NCI-H128 (cell line): ENCODE measurements at regions not wholly inside any gene's neighbourhood (a gene's known extent, or its start where the extent isn't known, plus 50 kb on each side); places are given as distances from the start of the nearest gene placed in this dataset.
"Not testable (repeated sequence)": the region's sequence is repeated elsewhere in the genome, so short reads cannot be mapped to it uniquely, and the experiment has no call there.

ENCODE experiments used
- DNase-seq: peaks from one replicate; lab custom pipeline; 2025; ENCODE audit not compliant: unreplicated experiment; lab: John Stamatoyannopoulos, UW

DNA sequence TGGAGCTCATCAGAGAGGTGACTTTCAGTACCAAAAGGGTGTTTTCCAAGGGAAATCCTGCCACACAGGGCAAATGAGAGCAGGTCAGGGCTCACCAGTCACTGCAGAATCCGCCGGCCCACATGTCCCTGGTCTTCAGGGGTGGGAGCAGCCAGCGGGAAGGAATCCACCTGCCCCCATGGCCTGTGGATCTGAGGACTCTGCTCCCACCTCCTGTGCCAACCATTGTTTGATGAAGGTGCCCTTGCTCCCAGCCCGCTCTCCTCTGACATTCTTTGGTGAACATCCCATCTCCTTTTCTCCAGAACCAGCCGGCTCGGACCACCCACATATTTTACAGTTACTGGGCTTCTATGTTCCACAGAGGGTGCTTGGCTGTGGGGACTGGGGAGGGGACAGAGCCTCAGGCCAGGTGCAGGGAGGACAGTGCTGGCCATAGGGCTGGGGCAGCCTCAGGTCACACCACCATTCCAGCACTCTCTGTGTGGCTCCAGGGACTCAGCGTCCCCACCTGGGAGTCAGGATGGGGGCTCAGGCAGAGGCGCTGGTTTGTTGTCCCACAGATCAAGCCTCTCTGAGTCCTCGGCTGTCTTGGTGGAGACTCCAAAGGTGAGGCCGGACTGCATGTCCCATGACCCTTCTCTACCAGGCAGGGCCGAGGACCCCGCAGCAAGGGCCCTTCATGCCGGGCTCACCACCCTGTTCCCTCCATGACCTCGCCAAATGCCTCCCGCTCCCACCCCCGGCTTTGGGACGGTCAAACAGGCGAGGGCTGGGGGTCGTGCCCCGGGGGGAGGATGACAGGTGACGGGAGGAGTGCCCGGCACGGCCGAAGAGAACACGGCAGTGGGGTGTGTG, 183.2 kb upstream of the ZNF469 start:
- DNase-seq = not testable (repeated sequence)

DNA sequence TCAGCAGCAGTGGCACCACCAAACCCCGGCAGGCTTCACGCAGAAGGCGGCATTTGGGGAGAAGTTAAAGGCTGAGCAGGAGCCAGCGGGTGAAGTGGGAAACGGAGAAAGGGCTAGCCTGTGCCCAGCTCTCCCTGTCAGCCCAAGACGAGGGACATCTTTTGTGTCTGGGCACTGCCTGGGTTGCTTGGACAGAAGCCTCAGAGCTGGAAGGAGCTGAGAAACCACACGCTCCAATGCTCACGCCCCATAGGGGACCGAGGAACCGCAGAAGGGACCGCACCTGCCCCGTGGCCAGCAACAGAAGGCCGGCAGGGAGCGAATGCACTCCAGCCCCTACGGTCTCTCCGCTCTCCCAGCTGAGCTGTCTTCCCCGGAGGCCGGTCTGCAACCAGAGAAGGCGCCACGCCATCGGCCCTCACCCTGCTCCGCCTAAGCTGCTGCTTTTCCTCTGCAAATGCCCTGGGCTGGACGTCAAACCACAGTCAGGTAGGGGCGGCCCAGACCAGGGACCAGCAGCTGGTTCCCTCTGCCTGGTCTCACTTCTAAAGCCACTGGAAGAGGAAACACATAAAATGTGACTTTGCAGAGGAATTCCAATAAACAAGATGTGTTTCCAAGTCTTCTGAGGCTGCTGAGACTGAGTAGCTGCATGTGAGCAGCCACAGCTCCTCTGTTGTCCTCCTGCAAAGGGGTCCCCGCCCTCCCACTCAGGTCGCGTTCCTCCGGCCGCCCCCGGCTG, 182.4 kb upstream of the ZNF469 start:
- DNase-seq = not testable (repeated sequence)

DNA sequence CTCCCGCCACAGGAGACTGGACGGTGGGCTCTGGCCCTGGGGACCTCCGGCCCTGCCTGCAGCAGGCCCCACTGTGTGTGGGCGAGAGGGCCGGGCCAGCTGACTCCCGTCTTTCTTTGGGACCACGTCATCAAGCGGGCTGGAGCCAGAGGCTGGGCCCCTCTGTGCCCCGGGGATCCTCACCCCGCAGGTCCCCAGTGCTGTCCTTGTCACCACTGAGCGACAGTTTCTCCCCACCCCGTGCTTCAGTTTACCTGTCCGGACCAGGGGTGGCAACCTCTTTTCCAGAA, 181.9 kb upstream of the ZNF469 start:
- DNase-seq = no peak

GRCh38 chr16:88201611-88202010, 181.1 kb upstream of the ZNF469 start:
- not testable (repeated sequence) for DNase-seq

DNA sequence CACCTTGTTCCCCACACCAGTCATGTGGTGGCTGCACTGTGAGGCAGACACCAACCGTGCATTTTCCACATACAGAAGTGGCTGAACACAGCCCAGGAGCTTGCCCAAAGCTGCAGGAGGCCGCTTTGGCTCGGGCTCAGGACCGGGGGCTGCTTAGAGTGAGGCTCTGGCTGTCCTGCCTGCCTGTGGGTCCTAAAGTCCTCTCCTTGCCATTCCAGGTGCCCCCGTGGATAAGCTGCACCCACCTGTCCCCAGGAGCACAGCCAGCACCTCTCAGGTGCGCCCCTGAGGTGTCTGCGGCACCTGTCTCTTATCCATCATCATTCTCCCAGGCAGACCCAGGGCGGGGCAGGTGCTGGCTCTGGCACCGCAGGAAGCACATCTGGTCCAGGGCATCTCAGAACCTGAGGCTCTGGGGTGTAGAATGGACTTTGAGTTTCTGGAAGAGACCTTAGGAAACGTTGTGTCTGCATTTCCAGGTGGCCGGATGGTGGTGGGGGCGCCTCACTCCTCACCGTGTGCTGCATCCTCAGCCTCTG, 180.5 kb upstream of the ZNF469 start:
- no peak for DNase-seq

- DNase-seq = not testable (repeated sequence)
Observed at GRCh38 chr16:88202856-88203681, 179.7 kb upstream of the ZNF469 start.

GRCh38 chr16:88204131-88205110, 178.3 kb upstream of the ZNF469 start:
- not testable (repeated sequence) for DNase-seq

- DNase-seq = not testable (repeated sequence)
Observed at GRCh38 chr16:88205482-88205881, 177.3 kb upstream of the ZNF469 start.

GRCh38 chr16:88206006-88206405, 176.8 kb upstream of the ZNF469 start:
- DNase-seq = not testable (repeated sequence)

- DNase-seq = not testable (repeated sequence)
Observed at GRCh38 chr16:88206516-88206915, 176.2 kb upstream of the ZNF469 start.

GRCh38 chr16:88208112-88208511, 174.6 kb upstream of the ZNF469 start:
- no peak for DNase-seq

DNA sequence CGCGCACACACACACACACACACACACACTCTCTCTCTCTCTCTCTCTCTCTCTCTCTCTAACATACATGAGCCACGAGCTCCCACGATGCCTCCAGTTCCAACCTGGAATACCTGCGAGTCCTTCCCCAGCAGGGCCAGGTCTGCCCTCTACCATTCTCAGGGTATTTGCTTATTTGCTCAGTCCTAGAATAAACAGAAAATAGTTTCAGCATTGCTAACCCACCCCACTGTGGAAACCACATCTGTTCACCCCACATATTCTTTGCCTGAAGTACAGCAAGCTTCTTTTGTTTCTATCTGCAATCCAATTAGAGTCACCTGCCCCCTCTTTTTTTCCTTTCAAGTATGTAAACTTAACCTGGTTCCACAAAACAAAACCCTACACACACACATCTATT, 174.0 kb upstream of the ZNF469 start:
- not testable (repeated sequence) for DNase-seq

DNA sequence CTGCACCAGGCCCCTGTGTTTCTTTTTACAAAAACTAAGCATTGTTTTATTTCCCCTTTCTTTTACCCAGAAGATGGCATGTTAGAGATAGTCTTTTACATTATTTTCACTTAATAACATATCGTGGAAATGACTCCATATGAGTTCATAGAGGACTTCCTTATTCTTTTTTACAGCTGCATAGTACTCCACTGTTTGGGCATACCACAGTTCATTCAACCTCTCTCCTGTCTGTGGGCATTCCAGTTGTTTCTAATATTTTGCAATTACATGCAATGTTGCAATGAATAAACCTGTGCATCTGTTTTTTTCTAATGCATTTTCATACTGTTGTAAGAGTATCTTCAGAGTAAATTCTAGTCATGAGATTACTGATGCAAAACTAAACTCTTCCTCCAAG, 173.2 kb upstream of the ZNF469 start:
- not testable (repeated sequence) for DNase-seq

GRCh38 chr16:88213937-88214336, 168.8 kb upstream of the ZNF469 start:
- DNase-seq = not testable (repeated sequence)

DNA sequence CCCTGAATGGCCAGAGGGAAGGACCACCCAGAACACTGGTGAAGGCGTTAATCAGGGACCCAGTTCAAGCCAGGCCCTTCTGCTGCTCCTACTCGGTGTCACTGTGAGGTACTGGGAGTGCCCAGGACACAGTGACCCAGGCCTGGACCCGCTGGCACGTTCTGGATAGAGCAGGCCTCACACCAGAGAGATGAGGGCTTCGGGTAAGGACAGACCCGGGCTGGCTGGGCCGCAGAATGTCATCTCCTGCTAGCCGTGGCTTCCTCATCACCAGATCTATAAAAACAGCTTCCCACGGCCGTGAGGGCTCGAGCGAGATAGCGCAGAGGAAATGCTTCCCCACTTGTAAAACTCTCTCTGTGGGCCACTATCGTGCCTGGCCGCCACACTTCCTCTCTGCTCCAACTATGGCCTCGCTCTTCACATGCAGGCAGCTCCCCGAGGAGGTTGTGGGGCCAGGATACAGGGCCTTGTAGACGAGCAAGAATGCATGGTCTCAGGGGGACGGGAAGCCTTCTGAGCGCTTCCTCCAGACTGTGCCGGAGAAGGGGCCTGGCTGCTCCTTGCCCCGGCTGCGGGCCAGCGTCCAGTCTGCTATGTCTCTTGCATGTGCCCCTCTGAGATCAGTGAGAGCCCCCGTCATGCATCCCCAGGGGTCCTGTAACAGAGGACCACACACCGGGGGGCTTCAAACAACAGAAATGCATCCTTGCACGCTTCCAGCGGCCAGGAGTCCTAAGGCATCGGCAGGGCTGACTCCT, 161.6 kb upstream of the ZNF469 start:
- DNase-seq = not testable (repeated sequence)

GRCh38 chr16:88223696-88224095, 159.1 kb upstream of the ZNF469 start:
- DNase-seq = not testable (repeated sequence)

DNA sequence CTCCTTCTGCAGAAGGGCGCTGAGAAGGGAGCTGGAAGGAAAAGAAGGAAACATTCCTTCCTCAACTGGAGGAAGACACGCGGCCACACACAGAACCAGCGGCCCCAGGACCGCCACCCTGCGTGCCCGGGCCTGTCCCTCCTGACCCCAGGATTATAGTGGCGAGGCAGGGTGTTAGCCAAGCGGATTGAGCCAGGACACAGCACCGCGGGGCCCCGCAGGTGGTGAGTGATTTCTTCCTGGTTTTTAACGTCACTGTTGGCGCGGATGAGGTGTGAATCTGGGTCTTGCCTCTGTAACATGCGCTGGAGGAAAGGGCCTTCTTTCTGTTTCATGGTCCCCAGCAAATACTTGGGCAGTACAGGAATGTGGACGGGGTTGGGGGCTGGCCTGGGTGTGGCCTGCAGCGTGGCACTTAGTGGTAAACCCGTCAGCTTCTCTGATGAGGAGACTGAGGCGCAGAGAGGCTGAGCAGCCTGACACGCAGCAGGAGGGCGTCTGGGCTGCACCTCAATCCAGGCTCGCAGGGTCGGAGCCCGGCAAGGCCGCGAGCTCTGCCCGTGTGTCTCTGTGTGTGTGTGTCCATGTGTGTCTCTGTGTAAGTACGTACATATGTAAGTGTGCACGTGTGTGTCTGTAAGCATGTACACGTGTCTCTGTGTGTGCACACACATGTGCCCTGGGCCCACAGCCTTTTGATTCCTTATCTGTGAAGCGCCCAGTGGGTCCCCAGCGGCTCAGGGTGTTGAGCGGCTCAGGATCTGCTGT, 158.4 kb upstream of the ZNF469 start:
- not testable (repeated sequence) for DNase-seq

- not testable (repeated sequence) for DNase-seq
Observed at GRCh38 chr16:88225640-88226230, 157.0 kb upstream of the ZNF469 start.
